A673 (cell line): ENCODE measurements at regions not wholly inside any gene's neighbourhood (a gene's known extent, or its start where the extent isn't known, plus 50 kb on each side); places are given as distances from the start of the nearest gene placed in this dataset.

Experiments
- BruUV-seq: library from RNA; stranded (reverse); fragments of 400-500 nt; replicated peaks from 2 replicates; lab custom pipeline; 2021; lab: Mats Ljungman, UMichigan
- CTCF ChIA-PET: fragments of 300-600 bp; sonication (Branson Sonifier 250); formaldehyde crosslinking; loops from one replicate; lab custom pipeline; 2022; ENCODE audit warnings: antibody characterized with exemption; lab: Charles Lee
- POLR2A ChIA-PET: fragments of 300-600 bp; sonication (Branson Sonifier 250); formaldehyde crosslinking; loops from one replicate; lab custom pipeline; 2022; ENCODE audit warnings: antibody characterized with exemption; ENCODE audit not compliant: low non-redundant PET; lab: Charles Lee
- DNase-seq: peaks from one replicate; pipeline ENCODE4 v3.0.0-alpha.2; 2015; ENCODE audit warnings: low spot score
- H3K27ac ChIP-seq: fragments of 200-600 bp; sonication (generic); 2 replicates; pipeline ENCODE4 v1.5.1; 2016; ENCODE audit warnings: mixed run types, low read depth, mild to moderate bottlenecking, mixed read lengths, antibody characterized with exemption, low read length; ENCODE audit not compliant: poor library complexity, severe bottlenecking
- H3K27me3 ChIP-seq: fragments of 200-600 bp; sonication (generic); replicated peaks from 2 replicates; pipeline ENCODE4 v1.6.1; 2017; ENCODE audit warnings: mixed run types, low read depth, mild to moderate bottlenecking, mixed read lengths, antibody characterized with exemption, low read length; ENCODE audit not compliant: insufficient read depth, poor library complexity
- H3K36me3 ChIP-seq: fragments of 200-600 bp; sonication (generic); 2 replicates; pipeline ENCODE4 v1.6.1; 2016; ENCODE audit warnings: mixed run types, mild to moderate bottlenecking, mixed read lengths, antibody characterized with exemption, low read length; ENCODE audit not compliant: insufficient read depth, poor library complexity, severe bottlenecking
- H3K4me1 ChIP-seq: fragments of 200-600 bp; sonication (generic); 2 replicates; pipeline ENCODE4 v1.6.1; 2017; ENCODE audit warnings: mixed run types, mild to moderate bottlenecking, mixed read lengths, antibody characterized with exemption, low read length; ENCODE audit not compliant: insufficient read depth, poor library complexity, severe bottlenecking
- H3K4me3 ChIP-seq: fragments of 200-600 bp; sonication (generic); 2 replicates; pipeline ENCODE4 v1.5.1; 2016; ENCODE audit warnings: low read depth, mixed run types, mild to moderate bottlenecking, mixed read lengths, low read length; ENCODE audit not compliant: poor library complexity, severe bottlenecking
- H3K9me3 ChIP-seq: fragments of 200-600 bp; sonication (generic); 2 replicates; pipeline ENCODE4 v1.6.1; 2016; ENCODE audit warnings: mixed run types, low read depth, mild to moderate bottlenecking, mixed read lengths, antibody characterized with exemption, low read length; ENCODE audit not compliant: poor library complexity, severe bottlenecking
- CTCF ChIP-seq: fragments of 300-800, 200-600 bp; sonication (generic); conservative IDR thresholded peaks from 2 replicates; pipeline ENCODE4 v1.5.1; 2017; ENCODE audit warnings: low read depth, mild to moderate bottlenecking, antibody characterized with exemption, low read length, moderate library complexity, mixed read lengths
- EZH2 ChIP-seq: fragments of 200-600 bp; sonication (generic); IDR thresholded peaks from 2 replicates; pipeline ENCODE4 v1.6.1; 2017; ENCODE audit warnings: borderline replicate concordance, low read depth, mild to moderate bottlenecking, mixed read lengths, antibody characterized with exemption, low read length; ENCODE audit not compliant: poor library complexity, severe bottlenecking
- intact Hi-C: fragments of 100-400 bp; cut with micrococcal nuclease; formaldehyde crosslinking; loops from one replicate; pipeline ENCODE4 v1.10.0; 2022; ENCODE audit not compliant: unreplicated experiment

- CTCF ChIA-PET, result no interaction called here
Measured at GRCh38 chr10:128881086-128881485, 586.0 kb upstream of the MGMT start.

GRCh38 chr10:128883231-128884032, 583.6 kb upstream of the MGMT start:
- ChIA-PET CTCF (no interaction called here), POLR2A (no interaction called here)
- Histone ChIP-seq H3K4me3 (no peak overlapping the region), H3K27me3 (no peaks in the 10 kb centered on the region), H3K27ac (no peak overlapping the region), H3K4me1 (no peaks in the 10 kb centered on the region), H3K36me3 (no peaks in the 10 kb centered on the region), H3K9me3 (no peaks in the 10 kb centered on the region)
- intact Hi-C loops, result no loop called here
- no TSS peak for BruUV-seq
- TF ChIP-seq EZH2 (no peak), CTCF (no peak)
- no peak for DNase-seq

More at GRCh38 chr10:128881086-128881485, 586.0 kb upstream of the MGMT start:
- no peak for DNase-seq
- intact Hi-C loops, result no loop called here
- no TSS peak for BruUV-seq
- Histone ChIP-seq H3K27me3 (no peaks in the 10 kb centered on the region), H3K9me3 (no peaks in the 10 kb centered on the region), H3K4me1 (no peaks in the 10 kb centered on the region), H3K36me3 (no peaks in the 10 kb centered on the region), H3K27ac (no peak overlapping the region), H3K4me3 (no peak overlapping the region)
- POLR2A ChIA-PET, result no interaction called here
- TF ChIP-seq EZH2 (no peak), CTCF (no peak)

DNA sequence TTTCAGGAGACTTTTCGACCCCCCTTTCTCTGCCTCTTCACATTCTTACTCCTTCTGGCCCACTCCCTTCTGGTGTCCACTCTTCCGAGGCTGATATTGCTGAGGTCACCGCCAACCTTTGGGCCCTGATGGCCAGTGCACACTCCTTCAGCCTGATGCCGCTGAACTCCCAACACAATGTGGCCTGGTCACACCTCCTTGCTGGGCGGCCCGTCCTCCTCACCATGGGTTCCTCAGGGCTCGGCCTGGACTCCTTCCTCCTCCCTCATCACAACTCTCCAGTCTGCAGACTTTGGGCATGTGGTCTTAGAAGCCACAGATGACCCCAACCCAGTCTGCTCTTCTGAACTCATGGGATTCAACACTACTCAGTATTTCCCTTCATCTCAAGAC, 583.0 kb upstream of the MGMT start:
- no peaks in the 10 kb centered on the region for H3K36me3 ChIP-seq
- CTCF ChIA-PET, result no interaction called here
- no peaks in the 10 kb centered on the region for H3K4me1 ChIP-seq
- POLR2A ChIA-PET, result no interaction called here
- intact Hi-C loops, result no loop called here
- DNase-seq, result no peak
- H3K27ac ChIP-seq, result no peak overlapping the region
- no peak overlapping the region for H3K4me3 ChIP-seq
- H3K27me3 ChIP-seq, result no peaks in the 10 kb centered on the region
- BruUV-seq, result no TSS peak
- no peaks in the 10 kb centered on the region for H3K9me3 ChIP-seq
- TF ChIP-seq EZH2 (no peak), CTCF (no peak)
